HL-60/S4 (cell line): ENCODE measurements at regions not wholly inside any gene's neighbourhood (a gene's known extent, or its start where the extent isn't known, plus 50 kb on each side); places are given as distances from the start of the nearest gene placed in this dataset.

Experiments
- in situ Hi-C: fragments of 300-500 bp; cut with MboI; formaldehyde crosslinking; loops from 2 replicates; pipeline ENCODE4 v1.14.3; 2022; ENCODE audit warnings: low sequenced_read_pairs

GRCh38 chr6:6376845-6377244 is 56.4 kb upstream of the F13A1 start:
- in situ Hi-C loops: no loop called here

GRCh38 chr6:6377621-6378020 is 57.2 kb upstream of the F13A1 start:
- in situ Hi-C loops: no loop called here

- in situ Hi-C loops: no loop called here
Observed at GRCh38 chr6:6379573-6379972, 59.1 kb upstream of the F13A1 start.

GRCh38 chr6:6384520-6384919 is 64.1 kb upstream of the F13A1 start:
- in situ Hi-C loops: no loop called here

- in situ Hi-C loops: no loop called here
Observed at GRCh38 chr6:6386010-6386409, 65.5 kb upstream of the F13A1 start.

- in situ Hi-C loops: no loop called here
Observed at GRCh38 chr6:6390849-6391602, 70.6 kb upstream of the F13A1 start.

GRCh38 chr6:6392214-6393068 is 72.0 kb upstream of the F13A1 start:
- in situ Hi-C loops: no loop called here

- in situ Hi-C loops: no loop called here
Observed at GRCh38 chr6:6393069-6393529, 72.6 kb upstream of the F13A1 start.

GRCh38 chr6:6395581-6396197 is 75.2 kb upstream of the F13A1 start:
- in situ Hi-C loops: no loop called here

- in situ Hi-C loops: no loop called here
Observed at GRCh38 chr6:6397842-6398241, 77.4 kb upstream of the F13A1 start.

GRCh38 chr6:6399568-6399967 is 79.1 kb upstream of the F13A1 start:
- in situ Hi-C loops: no loop called here

GRCh38 chr6:6401401-6401800 is 80.9 kb upstream of the F13A1 start:
- in situ Hi-C loops: no loop called here

GRCh38 chr6:6402006-6402405 is 81.5 kb upstream of the F13A1 start:
- in situ Hi-C loops: no loop called here

GRCh38 chr6:6402591-6402990 is 82.1 kb upstream of the F13A1 start:
- in situ Hi-C loops: no loop called here

- in situ Hi-C loops: no loop called here
Observed at GRCh38 chr6:6405031-6405430, 84.6 kb upstream of the F13A1 start.

GRCh38 chr6:6405997-6406714 is 85.7 kb upstream of the F13A1 start:
- in situ Hi-C loops: no loop called here

- in situ Hi-C loops: no loop called here
Observed at GRCh38 chr6:6406715-6407070, 86.2 kb upstream of the F13A1 start.

- in situ Hi-C loops: no loop called here
Observed at GRCh38 chr6:6407071-6407741, 86.7 kb upstream of the F13A1 start.

- in situ Hi-C loops: no loop called here
Observed at GRCh38 chr6:6409397-6410030, 89.1 kb upstream of the F13A1 start.

GRCh38 chr6:6411115-6411514 is 90.7 kb upstream of the F13A1 start:
- in situ Hi-C loops: no loop called here
